ENCODE measurements at regions not wholly inside any gene's neighbourhood (a gene's known extent, or its start where the extent isn't known, plus 50 kb on each side); places are given as distances from the start of the nearest gene placed in this dataset.

DNA sequence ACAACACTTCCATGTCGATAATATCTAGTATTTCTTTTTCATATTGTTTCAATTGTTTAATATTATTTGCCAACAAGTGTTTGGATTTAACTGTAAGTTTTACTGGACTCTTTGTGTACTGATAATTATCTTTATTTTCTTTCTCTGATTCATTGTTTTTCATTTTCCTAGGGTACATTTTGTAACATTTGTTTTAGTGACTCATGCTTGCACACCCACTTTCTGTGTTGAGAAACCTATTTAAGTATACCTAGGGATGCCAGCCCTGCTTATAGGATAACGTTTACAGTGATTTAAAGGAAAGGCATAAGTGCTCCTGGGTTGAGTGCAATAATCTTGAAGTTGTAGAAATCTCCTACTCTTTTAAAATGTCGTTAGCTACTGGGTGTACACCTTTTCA lies 1386.0 kb upstream of the ADGRL4 start:
- Histone ChIP-seq H3K27ac (replicated peaks) (no peak overlapping the region), H3K4me3 (replicated peaks; ENCODE audit: insufficient read depth, low read length) (no peak overlapping the region), H3K27me3 (ENCODE audit: insufficient read depth, poor library complexity, severe bottlenecking) (no peaks in the 10 kb centered on the region)
- DNase-seq (ENCODE audit: low read depth in 1 of 2, low spot score in 1 of 2), result no peak
- no peak for TF ChIP-seq SPI1 (IDR thresholded peaks at IDR 0.05; ENCODE audit: borderline replicate concordance, low read depth)
- TF ChIP-seq, protein P1, sequence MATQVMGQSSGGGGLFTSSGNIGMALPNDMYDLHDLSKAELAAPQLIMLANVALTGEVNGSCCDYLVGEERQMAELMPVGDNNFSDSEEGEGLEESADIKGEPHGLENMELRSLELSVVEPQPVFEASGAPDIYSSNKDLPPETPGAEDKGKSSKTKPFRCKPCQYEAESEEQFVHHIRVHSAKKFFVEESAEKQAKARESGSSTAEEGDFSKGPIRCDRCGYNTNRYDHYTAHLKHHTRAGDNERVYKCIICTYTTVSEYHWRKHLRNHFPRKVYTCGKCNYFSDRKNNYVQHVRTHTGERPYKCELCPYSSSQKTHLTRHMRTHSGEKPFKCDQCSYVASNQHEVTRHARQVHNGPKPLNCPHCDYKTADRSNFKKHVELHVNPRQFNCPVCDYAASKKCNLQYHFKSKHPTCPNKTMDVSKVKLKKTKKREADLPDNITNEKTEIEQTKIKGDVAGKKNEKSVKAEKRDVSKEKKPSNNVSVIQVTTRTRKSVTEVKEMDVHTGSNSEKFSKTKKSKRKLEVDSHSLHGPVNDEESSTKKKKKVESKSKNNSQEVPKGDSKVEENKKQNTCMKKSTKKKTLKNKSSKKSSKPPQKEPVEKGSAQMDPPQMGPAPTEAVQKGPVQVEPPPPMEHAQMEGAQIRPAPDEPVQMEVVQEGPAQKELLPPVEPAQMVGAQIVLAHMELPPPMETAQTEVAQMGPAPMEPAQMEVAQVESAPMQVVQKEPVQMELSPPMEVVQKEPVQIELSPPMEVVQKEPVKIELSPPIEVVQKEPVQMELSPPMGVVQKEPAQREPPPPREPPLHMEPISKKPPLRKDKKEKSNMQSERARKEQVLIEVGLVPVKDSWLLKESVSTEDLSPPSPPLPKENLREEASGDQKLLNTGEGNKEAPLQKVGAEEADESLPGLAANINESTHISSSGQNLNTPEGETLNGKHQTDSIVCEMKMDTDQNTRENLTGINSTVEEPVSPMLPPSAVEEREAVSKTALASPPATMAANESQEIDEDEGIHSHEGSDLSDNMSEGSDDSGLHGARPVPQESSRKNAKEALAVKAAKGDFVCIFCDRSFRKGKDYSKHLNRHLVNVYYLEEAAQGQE (IDR thresholded peaks at IDR 0.05; ENCODE audit: insufficient replicate concordance, low read depth), result no peak
- TF ChIP-seq, protein P2, sequence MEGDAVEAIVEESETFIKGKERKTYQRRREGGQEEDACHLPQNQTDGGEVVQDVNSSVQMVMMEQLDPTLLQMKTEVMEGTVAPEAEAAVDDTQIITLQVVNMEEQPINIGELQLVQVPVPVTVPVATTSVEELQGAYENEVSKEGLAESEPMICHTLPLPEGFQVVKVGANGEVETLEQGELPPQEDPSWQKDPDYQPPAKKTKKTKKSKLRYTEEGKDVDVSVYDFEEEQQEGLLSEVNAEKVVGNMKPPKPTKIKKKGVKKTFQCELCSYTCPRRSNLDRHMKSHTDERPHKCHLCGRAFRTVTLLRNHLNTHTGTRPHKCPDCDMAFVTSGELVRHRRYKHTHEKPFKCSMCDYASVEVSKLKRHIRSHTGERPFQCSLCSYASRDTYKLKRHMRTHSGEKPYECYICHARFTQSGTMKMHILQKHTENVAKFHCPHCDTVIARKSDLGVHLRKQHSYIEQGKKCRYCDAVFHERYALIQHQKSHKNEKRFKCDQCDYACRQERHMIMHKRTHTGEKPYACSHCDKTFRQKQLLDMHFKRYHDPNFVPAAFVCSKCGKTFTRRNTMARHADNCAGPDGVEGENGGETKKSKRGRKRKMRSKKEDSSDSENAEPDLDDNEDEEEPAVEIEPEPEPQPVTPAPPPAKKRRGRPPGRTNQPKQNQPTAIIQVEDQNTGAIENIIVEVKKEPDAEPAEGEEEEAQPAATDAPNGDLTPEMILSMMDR (IDR thresholded peaks at IDR 0.05; ENCODE audit: insufficient read depth, low read length), result no peak
- no peak for TF ChIP-seq POLR2AphosphoS5 (IDR thresholded peaks at IDR 0.05; ENCODE audit: low read depth)
- no peak for TF ChIP-seq GABPA (IDR thresholded peaks at IDR 0.05; ENCODE audit: low read depth)

DNA sequence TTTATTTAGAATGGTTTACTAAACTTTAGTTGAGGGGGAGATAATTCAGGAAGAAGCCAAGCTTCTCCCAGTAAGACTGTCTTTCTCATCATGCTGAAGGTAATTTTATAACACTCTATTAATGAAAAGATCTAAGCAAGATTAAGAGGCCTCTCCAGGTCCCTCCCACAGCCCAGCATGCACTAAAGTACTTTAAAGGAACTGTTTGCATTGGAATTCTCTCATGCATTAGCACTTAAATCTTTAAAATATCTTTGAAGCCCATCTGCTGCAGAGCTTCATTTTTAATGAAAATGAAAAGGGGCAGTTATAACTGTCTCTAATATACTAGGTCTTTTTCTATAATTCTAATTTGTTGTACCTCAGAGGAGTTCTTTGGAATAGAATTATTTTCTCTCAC lies 1379.1 kb upstream of the ADGRL4 start:
- no peak overlapping the region for H3K27ac ChIP-seq (replicated peaks)
- no peak overlapping the region for H3K4me3 ChIP-seq (replicated peaks; ENCODE audit: insufficient read depth, low read length)
- H3K27me3 ChIP-seq (ENCODE audit: insufficient read depth, poor library complexity, severe bottlenecking), result no peaks in the 10 kb centered on the region
- TF ChIP-seq POLR2AphosphoS5 (IDR thresholded peaks at IDR 0.05; ENCODE audit: low read depth) (no peak), GABPA (IDR thresholded peaks at IDR 0.05; ENCODE audit: low read depth) (no peak), SPI1 (IDR thresholded peaks at IDR 0.05; ENCODE audit: borderline replicate concordance, low read depth) (no peak)
- TF ChIP-seq, protein P2 (IDR thresholded peaks at IDR 0.05; ENCODE audit: insufficient read depth, low read length), result no peak
- TF ChIP-seq, protein P1 (IDR thresholded peaks at IDR 0.05; ENCODE audit: insufficient replicate concordance, low read depth), result no peak
- no peak for DNase-seq (ENCODE audit: low read depth in 1 of 2, low spot score in 1 of 2)

DNA sequence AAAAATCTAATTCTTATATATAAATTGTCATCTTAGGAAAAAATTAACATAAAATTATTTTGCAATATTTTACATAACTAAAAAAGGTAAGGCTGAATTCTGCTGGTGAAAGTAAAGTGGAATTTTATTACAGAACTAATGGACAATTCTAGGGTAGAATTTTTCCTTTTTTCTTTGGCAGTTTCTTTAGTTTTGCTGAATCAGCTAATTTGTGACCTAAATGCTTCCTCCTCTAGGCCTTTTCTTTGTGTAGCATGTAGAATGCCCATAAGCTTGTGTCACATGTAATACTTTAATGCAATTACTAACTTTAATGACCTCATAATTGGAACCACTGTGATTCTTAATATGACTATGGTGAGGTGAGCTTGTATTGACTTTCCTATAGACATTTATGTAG lies 1378.4 kb upstream of the ADGRL4 start:
- no peak overlapping the region for H3K27ac ChIP-seq (replicated peaks)
- DNase-seq (ENCODE audit: low read depth in 1 of 2, low spot score in 1 of 2), result no peak

More for the DNA sequence above, 1378.4 kb upstream of the ADGRL4 start:
- Histone ChIP-seq H3K27me3 (ENCODE audit: insufficient read depth, poor library complexity, severe bottlenecking) (no peaks in the 10 kb centered on the region), H3K4me3 (replicated peaks; ENCODE audit: insufficient read depth, low read length) (no peak overlapping the region)
- no peak for TF ChIP-seq GABPA (IDR thresholded peaks at IDR 0.05; ENCODE audit: low read depth)
- TF ChIP-seq, protein P1 (IDR thresholded peaks at IDR 0.05; ENCODE audit: insufficient replicate concordance, low read depth), result no peak
- no peak for TF ChIP-seq SPI1 (IDR thresholded peaks at IDR 0.05; ENCODE audit: borderline replicate concordance, low read depth)
- no peak for TF ChIP-seq POLR2AphosphoS5 (IDR thresholded peaks at IDR 0.05; ENCODE audit: low read depth)
- TF ChIP-seq, protein P2 (IDR thresholded peaks at IDR 0.05; ENCODE audit: insufficient read depth, low read length), result no peak
